Fibroblast of lung (primary cell): ENCODE measurements at regions not wholly inside any gene's neighbourhood (a gene's known extent, or its start where the extent isn't known, plus 50 kb on each side); places are given as distances from the start of the nearest gene placed in this dataset.

Experiments used
- DNase-seq, 2 donors: peaks; one replicate each; pipeline versions ENCODE4 v3.0.0 to v3.0.0-alpha.2; 2010; ENCODE audit warnings: low read depth in 2 of 2
- H2AFZ ChIP-seq: 2 replicates; pipeline ENCODE4 v1.5.1; 2012; ENCODE audit warnings: low read length, control low read depth, inconsistent platforms
- H3K27ac ChIP-seq: 2 replicates; pipeline ENCODE4 v1.5.1; 2011; ENCODE audit warnings: low read length, control low read depth; ENCODE audit not compliant: insufficient read depth
- H3K27me3 ChIP-seq: 2 replicates; pipeline ENCODE4 v1.5.1; 2011; ENCODE audit warnings: mild to moderate bottlenecking, low read length; ENCODE audit not compliant: control insufficient read depth, insufficient read depth
- H3K36me3 ChIP-seq: 2 replicates; pipeline ENCODE4 v1.5.1; 2011; ENCODE audit warnings: low read length; ENCODE audit not compliant: control insufficient read depth, insufficient read depth
- H3K4me1 ChIP-seq: 2 replicates; pipeline ENCODE4 v1.5.1; 2011; ENCODE audit warnings: low read length; ENCODE audit not compliant: control insufficient read depth, insufficient read depth; ENCODE audit errors: extremely low read depth
- H3K4me2 ChIP-seq: 2 replicates; pipeline ENCODE4 v1.5.1; 2011; ENCODE audit warnings: low read length, control low read depth; ENCODE audit not compliant: insufficient read depth; ENCODE audit errors: extremely low read depth
- H3K4me3 ChIP-seq, 4 experiments: fragments of 200-600 bp in 1 of 4; sonication (generic) in 1 of 4; replicated peaks in 1 of 4; 2 replicates each; pipeline ENCODE4 v1.5.1; 2011 to 2016; ENCODE audit warnings: low read length in 4 of 4, low read depth in 3 of 4, mild to moderate bottlenecking in 3 of 4, control low read depth in 2 of 4, inconsistent platforms in 1 of 4, mixed read lengths in 1 of 4; ENCODE audit not compliant: insufficient read depth in 1 of 4; ENCODE audit errors: control extremely low read depth in 1 of 4
- H3K79me2 ChIP-seq: 2 replicates; pipeline ENCODE4 v1.5.1; 2012; ENCODE audit warnings: mild to moderate bottlenecking, low read length, inconsistent platforms; ENCODE audit not compliant: control insufficient read depth, insufficient read depth
- H3K9ac ChIP-seq: 2 replicates; pipeline ENCODE4 v1.5.1; 2011; ENCODE audit warnings: mild to moderate bottlenecking, low read length, control low read depth; ENCODE audit not compliant: insufficient read depth
- H3K9me3 ChIP-seq: 2 replicates; pipeline ENCODE4 v1.5.1; 2012; ENCODE audit warnings: low read depth, low read length; ENCODE audit not compliant: control insufficient read depth, insufficient read depth
- H4K20me1 ChIP-seq: 2 replicates; pipeline ENCODE4 v1.5.1; 2011; ENCODE audit warnings: low read length; ENCODE audit not compliant: control insufficient read depth, insufficient read depth; ENCODE audit errors: extremely low read depth
- EZH2 ChIP-seq: IDR thresholded peaks from 2 replicates; pipeline ENCODE4 v1.5.1; 2012; ENCODE audit warnings: low read length, control low read depth, mild to moderate bottlenecking; ENCODE audit errors: missing control alignments
- TF ChIP-seq, protein P1 (sequence below), 2 donors: IDR thresholded peaks in 1 of 2; conservative IDR thresholded peaks in 1 of 2; 1 replicate in 1 of 2; 2 replicates in 1 of 2; pipeline ENCODE4 v1.5.1; 2011 to 2012; ENCODE audit warnings: low read length in 2 of 2, control low read depth in 1 of 2, inconsistent platforms in 1 of 2, low read depth in 1 of 2, mild to moderate bottlenecking in 1 of 2

DNA sequence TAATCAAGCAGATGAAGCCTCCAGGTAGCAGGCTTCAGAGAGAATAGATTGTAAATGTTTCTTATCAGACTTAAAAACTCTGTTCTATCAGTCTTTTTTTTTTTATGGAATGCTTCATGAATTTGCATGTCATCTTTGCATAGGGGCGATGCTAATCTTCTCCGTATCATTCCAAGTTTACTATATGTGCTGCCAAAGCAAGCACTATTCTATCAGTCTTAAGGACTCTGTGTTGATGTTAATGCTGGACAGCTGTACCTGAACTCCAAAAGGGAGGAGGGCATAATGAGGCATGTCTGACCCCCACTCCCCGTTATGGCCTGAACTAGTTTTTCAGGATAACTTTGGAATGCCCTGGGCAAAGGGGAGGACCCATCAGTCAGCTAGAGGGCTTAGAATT is 66.8 kb upstream of the PRRC2C start:
- H3K4me1 ChIP-seq: peaks cover 2% of the 10 kb centered on the region
- DNase-seq: no peak
- H3K4me3 ChIP-seq: no peak overlapping the region
- H3K4me2 ChIP-seq: no peak overlapping the region
- H4K20me1 ChIP-seq: no peaks in the 10 kb centered on the region
- no peaks in the 10 kb centered on the region for H3K27me3 ChIP-seq
- no peak overlapping the region for H2AFZ ChIP-seq
- H3K27ac ChIP-seq: no peak overlapping the region
- no peaks in the 10 kb centered on the region for H3K79me2 ChIP-seq
- no peaks in the 10 kb centered on the region for H3K36me3 ChIP-seq
- no peak overlapping the region for H3K9ac ChIP-seq
- no peak for TF ChIP-seq EZH2
- TF ChIP-seq, protein P1, sequence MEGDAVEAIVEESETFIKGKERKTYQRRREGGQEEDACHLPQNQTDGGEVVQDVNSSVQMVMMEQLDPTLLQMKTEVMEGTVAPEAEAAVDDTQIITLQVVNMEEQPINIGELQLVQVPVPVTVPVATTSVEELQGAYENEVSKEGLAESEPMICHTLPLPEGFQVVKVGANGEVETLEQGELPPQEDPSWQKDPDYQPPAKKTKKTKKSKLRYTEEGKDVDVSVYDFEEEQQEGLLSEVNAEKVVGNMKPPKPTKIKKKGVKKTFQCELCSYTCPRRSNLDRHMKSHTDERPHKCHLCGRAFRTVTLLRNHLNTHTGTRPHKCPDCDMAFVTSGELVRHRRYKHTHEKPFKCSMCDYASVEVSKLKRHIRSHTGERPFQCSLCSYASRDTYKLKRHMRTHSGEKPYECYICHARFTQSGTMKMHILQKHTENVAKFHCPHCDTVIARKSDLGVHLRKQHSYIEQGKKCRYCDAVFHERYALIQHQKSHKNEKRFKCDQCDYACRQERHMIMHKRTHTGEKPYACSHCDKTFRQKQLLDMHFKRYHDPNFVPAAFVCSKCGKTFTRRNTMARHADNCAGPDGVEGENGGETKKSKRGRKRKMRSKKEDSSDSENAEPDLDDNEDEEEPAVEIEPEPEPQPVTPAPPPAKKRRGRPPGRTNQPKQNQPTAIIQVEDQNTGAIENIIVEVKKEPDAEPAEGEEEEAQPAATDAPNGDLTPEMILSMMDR (conservative IDR thresholded peaks at IDR 0.05 in 1 of 2, IDR thresholded peaks at IDR 0.05 in 1 of 2; ENCODE audit: low read depth in 1 of 2, low read length in 2 of 2): no peak
- H3K9me3 ChIP-seq: no peaks in the 10 kb centered on the region

DNA sequence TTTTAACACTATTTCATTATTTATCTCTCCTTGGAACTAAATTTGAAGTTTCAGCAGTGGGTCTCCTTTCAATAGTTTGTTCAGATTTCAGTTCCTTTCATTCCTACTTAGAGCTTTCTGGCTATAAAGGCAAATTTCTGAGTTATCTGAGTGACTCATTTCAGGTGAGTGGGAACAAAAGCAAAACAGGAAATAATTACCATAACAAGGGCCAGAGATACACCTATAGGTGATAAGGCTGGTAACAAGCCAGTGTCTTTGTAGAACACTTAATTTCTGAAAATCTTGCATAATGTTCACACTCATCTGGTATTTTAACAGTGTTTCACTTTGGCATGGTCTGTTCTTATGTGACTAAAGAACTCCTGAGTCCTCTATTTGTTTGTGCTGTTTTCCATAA is 64.5 kb upstream of the PRRC2C start:
- DNase-seq: peak in 1 of 2 donors; percentile 2
- Histone ChIP-seq H3K27me3 (no peaks in the 10 kb centered on the region), H3K27ac (no peak overlapping the region), H3K4me3 (no peak overlapping the region), H3K79me2 (no peaks in the 10 kb centered on the region), H3K4me2 (no peak overlapping the region), H3K36me3 (no peaks in the 10 kb centered on the region), H3K9ac (no peak overlapping the region), H3K9me3 (no peaks in the 10 kb centered on the region), H3K4me1 (peaks cover 2% of the 10 kb centered on the region), H2AFZ (no peak overlapping the region), H4K20me1 (no peaks in the 10 kb centered on the region)
- TF ChIP-seq, protein P1 (conservative IDR thresholded peaks at IDR 0.05 in 1 of 2, IDR thresholded peaks at IDR 0.05 in 1 of 2; ENCODE audit: low read depth in 1 of 2, low read length in 2 of 2): no peak
- TF ChIP-seq EZH2: no peak

DNA sequence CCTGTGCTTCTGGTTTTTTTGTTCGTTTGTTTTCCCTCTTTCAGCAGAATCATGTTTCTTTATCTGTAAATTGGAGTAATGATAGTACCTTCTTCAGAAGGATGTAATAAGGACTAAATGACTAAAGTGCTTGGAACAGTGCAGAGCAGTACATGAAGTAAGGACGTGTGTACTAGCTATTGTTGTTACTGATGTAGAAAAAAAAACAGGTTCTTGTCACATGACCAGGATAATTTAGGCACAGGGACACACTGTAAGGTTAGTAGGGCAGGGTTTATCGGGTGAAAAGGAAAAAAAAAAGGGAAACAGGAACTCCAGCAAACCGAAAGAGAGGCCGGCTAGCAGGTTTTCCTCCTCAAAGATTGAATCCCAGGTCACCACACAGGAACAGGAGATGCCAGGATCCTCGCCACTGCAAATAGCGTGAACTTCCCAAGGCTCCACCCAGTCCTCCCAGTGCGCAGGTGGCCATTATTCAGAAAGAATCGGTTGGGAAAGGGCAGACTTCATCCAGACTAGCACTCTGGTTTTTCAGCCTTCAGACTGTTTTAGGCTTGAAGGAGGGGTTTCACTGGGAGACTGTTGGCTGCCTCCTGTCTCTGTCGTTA is 63.8 kb upstream of the PRRC2C start:
- Histone ChIP-seq H3K27ac (peak overlapping the region; percentile 52), H3K27me3 (no peaks in the 10 kb centered on the region), H3K36me3 (no peaks in the 10 kb centered on the region), H4K20me1 (no peaks in the 10 kb centered on the region), H3K79me2 (no peaks in the 10 kb centered on the region), H3K9me3 (no peaks in the 10 kb centered on the region), H3K4me2 (no peak overlapping the region), H3K4me3 (no peak overlapping the region), H3K4me1 (peaks cover 2% of the 10 kb centered on the region), H2AFZ (no peak overlapping the region), H3K9ac (no peak overlapping the region)
- TF ChIP-seq, protein P1 (conservative IDR thresholded peaks at IDR 0.05 in 1 of 2, IDR thresholded peaks at IDR 0.05 in 1 of 2; ENCODE audit: low read depth in 1 of 2, low read length in 2 of 2): no peak
- no peak for DNase-seq
